ENCODE measurements at regions not wholly inside any gene's neighbourhood (a gene's known extent, or its start where the extent isn't known, plus 50 kb on each side); places are given as distances from the start of the nearest gene placed in this dataset.

DNA sequence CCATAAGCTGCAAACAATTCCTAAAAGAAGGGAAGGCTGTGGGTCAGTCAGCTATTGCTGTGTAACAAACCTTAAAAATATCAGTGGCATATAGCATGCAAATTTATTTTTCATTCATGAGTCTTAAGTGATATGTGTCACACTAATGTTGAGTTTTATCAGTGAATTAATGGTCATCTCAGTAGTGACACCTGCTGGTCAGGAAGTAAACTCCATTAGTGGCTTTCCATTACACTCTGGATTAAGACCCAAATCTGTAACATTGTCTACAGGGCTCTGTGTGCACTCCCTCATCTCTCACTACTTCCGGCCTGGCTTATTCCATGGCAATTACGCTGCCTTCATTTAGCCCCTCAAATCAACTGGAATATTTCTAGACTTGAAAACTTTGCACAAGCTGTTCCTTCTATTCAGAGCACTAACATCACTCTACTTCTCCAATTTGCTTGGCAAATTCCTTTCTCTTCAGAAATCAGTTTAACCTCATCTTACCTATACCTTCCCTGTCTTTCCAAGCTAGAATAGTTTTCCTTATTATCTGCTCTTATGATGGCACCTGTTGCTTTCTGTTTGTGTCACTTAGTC, 217.3 kb upstream of the TAPT1 start:
- TF ChIP-seq, protein P1, sequence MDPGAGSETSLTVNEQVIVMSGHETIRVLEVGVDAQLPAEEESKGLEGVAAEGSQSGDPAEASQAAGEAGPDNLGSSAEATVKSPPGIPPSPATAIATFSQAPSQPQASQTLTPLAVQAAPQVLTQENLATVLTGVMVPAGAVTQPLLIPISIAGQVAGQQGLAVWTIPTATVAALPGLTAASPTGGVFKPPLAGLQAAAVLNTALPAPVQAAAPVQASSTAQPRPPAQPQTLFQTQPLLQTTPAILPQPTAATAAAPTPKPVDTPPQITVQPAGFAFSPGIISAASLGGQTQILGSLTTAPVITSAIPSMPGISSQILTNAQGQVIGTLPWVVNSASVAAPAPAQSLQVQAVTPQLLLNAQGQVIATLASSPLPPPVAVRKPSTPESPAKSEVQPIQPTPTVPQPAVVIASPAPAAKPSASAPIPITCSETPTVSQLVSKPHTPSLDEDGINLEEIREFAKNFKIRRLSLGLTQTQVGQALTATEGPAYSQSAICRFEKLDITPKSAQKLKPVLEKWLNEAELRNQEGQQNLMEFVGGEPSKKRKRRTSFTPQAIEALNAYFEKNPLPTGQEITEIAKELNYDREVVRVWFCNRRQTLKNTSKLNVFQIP (CRISPR knock-in tag; IDR thresholded peaks at IDR 0.05; ENCODE audit: borderline replicate concordance, low read depth) = no peak
- TF ChIP-seq, protein P2, sequence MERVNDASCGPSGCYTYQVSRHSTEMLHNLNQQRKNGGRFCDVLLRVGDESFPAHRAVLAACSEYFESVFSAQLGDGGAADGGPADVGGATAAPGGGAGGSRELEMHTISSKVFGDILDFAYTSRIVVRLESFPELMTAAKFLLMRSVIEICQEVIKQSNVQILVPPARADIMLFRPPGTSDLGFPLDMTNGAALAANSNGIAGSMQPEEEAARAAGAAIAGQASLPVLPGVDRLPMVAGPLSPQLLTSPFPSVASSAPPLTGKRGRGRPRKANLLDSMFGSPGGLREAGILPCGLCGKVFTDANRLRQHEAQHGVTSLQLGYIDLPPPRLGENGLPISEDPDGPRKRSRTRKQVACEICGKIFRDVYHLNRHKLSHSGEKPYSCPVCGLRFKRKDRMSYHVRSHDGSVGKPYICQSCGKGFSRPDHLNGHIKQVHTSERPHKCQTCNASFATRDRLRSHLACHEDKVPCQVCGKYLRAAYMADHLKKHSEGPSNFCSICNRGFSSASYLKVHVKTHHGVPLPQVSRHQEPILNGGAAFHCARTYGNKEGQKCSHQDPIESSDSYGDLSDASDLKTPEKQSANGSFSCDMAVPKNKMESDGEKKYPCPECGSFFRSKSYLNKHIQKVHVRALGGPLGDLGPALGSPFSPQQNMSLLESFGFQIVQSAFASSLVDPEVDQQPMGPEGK (CRISPR knock-in tag; IDR thresholded peaks at IDR 0.05; ENCODE audit: borderline replicate concordance) = no peak
- TF ChIP-seq RARB (CRISPR knock-in tag; IDR thresholded peaks at IDR 0.05) (no peak), ZNF8 (CRISPR knock-in tag; IDR thresholded peaks at IDR 0.05) (no peak), ZNF70 (CRISPR knock-in tag; IDR thresholded peaks at IDR 0.05) (no peak), ISL1 (CRISPR knock-in tag; IDR thresholded peaks at IDR 0.05) (no peak)
- TF ChIP-seq, protein P3, sequence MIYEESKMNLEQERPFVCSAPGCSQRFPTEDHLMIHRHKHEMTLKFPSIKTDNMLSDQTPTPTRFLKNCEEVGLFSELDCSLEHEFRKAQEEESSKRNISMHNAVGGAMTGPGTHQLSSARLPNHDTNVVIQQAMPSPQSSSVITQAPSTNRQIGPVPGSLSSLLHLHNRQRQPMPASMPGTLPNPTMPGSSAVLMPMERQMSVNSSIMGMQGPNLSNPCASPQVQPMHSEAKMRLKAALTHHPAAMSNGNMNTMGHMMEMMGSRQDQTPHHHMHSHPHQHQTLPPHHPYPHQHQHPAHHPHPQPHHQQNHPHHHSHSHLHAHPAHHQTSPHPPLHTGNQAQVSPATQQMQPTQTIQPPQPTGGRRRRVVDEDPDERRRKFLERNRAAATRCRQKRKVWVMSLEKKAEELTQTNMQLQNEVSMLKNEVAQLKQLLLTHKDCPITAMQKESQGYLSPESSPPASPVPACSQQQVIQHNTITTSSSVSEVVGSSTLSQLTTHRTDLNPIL (CRISPR knock-in tag; IDR thresholded peaks at IDR 0.05; ENCODE audit: low read depth) = no peak

Data from SK-N-SH treated with all-trans-retinoic acid at 6 μM for 48 hours (cell line).